ENCODE measurements at regions not wholly inside any gene's neighbourhood (a gene's known extent, or its start where the extent isn't known, plus 50 kb on each side); places are given as distances from the start of the nearest gene placed in this dataset.

GRCh38 chr13:68675209-68675608 is 1432.4 kb upstream of the ATXN8OS start:
- no peaks in the 10 kb centered on the region for H3K36me3 ChIP-seq
- no peaks in the 10 kb centered on the region for H3K4me1 ChIP-seq
- DNase-seq = no peak
- H3K27me3 ChIP-seq = no peaks in the 10 kb centered on the region
- H3K4me3 ChIP-seq = no peak overlapping the region
- H3K9me3 ChIP-seq = peaks cover 0 to 3% (median 0%) of the 10 kb centered on the region in 4 donors
- no peak for TF ChIP-seq POLR2AphosphoS5 (IDR thresholded peaks at IDR 0.05)
- TF ChIP-seq POLR2A (IDR thresholded peaks at IDR 0.05) = no peak
- TF ChIP-seq CTCF (IDR thresholded peaks at IDR 0.05) = no peak
- TF ChIP-seq EP300 (IDR thresholded peaks at IDR 0.05) = no peak
- intact Hi-C loops (cut with DNase I) = no loop called here
- WGBS, 2 donors = 62 to 80% methylated on average over 2 of the region's 2 CpGs
- no peak overlapping the region for H3K27ac ChIP-seq

- WGBS, 2 donors = 62 to 77% methylated on average over 3 of the region's 3 CpGs
- TF ChIP-seq POLR2AphosphoS5 (IDR thresholded peaks at IDR 0.05) (no peak), CTCF (IDR thresholded peaks at IDR 0.05) (no peak), POLR2A (IDR thresholded peaks at IDR 0.05) (no peak), EP300 (IDR thresholded peaks at IDR 0.05) (no peak)
- Histone ChIP-seq H3K4me3 (no peak overlapping the region), H3K36me3 (no peaks in the 10 kb centered on the region), H3K27ac (no peak overlapping the region), H3K4me1 (no peaks in the 10 kb centered on the region), H3K27me3 (no peaks in the 10 kb centered on the region), H3K9me3 (no peaks in the 10 kb centered on the region)
- DNase-seq = no peak
- intact Hi-C loops (cut with DNase I) = no loop called here
These were observed 1437.7 kb upstream of the PCDH9 start for GRCh38 chr13:68667863-68668262.

- Histone ChIP-seq H3K4me3 (no peak overlapping the region), H3K9me3 (no peaks in the 10 kb centered on the region), H3K36me3 (no peaks in the 10 kb centered on the region), H3K27me3 (no peaks in the 10 kb centered on the region), H3K4me1 (no peaks in the 10 kb centered on the region), H3K27ac (no peak overlapping the region)
- intact Hi-C loops (cut with DNase I) = no loop called here
- DNase-seq = no peak
- TF ChIP-seq CTCF (IDR thresholded peaks at IDR 0.05) = no peak
- TF ChIP-seq POLR2AphosphoS5 (IDR thresholded peaks at IDR 0.05) = no peak
- TF ChIP-seq EP300 (IDR thresholded peaks at IDR 0.05) = no peak
- whole genome bisulfite sequencing, 2 donors = 72 to 84% methylated on average over 9 of the region's 9 CpGs
These were observed 1436.8 kb upstream of the PCDH9 start for GRCh38 chr13:68666774-68667397.

DNA sequence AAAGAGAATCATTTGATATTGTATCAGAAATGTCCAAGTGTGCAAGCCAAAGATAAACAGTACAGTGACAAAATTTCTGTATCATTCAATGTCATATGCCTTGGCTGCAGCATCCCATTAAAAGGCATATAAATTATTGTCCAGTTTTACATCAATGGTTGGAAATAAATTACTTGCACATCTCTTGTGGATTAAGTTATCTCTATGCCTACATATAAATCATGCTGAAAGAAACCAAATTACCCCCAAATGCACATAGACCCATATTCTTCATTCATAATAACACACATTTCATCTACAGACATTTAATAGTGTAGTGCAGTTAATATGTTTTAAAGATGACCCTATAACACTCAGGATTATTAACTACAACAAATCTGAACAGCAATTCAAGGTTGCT is 1415.7 kb upstream of the PCDH9 start:
- DNase-seq = no peak
- H3K9me3 ChIP-seq = no peaks in the 10 kb centered on the region
- intact Hi-C loops (cut with DNase I) = no loop called here
- no peak overlapping the region for H3K4me3 ChIP-seq
- no peaks in the 10 kb centered on the region for H3K4me1 ChIP-seq
- H3K27me3 ChIP-seq = no peaks in the 10 kb centered on the region
- no peak overlapping the region for H3K27ac ChIP-seq
- H3K36me3 ChIP-seq = no peaks in the 10 kb centered on the region
- TF ChIP-seq CTCF (IDR thresholded peaks at IDR 0.05) (no peak), POLR2AphosphoS5 (IDR thresholded peaks at IDR 0.05) (no peak), EP300 (IDR thresholded peaks at IDR 0.05) (no peak), POLR2A (IDR thresholded peaks at IDR 0.05) (no peak)

DNA sequence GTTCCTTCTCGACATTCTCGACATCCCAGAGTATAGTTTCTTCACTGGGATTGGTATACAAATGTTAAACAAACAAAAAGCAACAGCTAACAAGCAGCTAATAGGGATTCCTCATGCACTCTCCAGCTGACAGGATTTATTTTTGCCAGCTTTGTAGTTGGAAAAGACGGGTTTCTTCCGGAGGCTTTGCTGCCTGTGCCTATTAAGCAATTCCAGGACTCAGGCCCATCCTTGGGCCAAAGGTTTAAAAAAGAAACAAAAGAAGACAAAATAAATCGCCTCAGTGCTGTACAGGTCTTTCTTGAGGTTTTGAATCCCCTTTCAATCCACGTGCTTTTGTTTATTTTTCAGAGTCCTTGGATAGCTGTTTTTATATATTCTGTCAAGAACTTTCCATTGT is 1414.5 kb upstream of the PCDH9 start:
- no peaks in the 10 kb centered on the region for H3K27me3 ChIP-seq
- H3K36me3 ChIP-seq = no peaks in the 10 kb centered on the region
- H3K27ac ChIP-seq = no peak overlapping the region
- 49 to 50% methylated on average over 6 of the region's 6 CpGs for WGBS, 2 donors
- H3K9me3 ChIP-seq = no peaks in the 10 kb centered on the region
- no peak overlapping the region for H3K4me3 ChIP-seq
- intact Hi-C loops (cut with DNase I) = no loop called here
- no peak for DNase-seq
- TF ChIP-seq CTCF (IDR thresholded peaks at IDR 0.05) = no peak
- no peak for TF ChIP-seq POLR2AphosphoS5 (IDR thresholded peaks at IDR 0.05)
- TF ChIP-seq EP300 (IDR thresholded peaks at IDR 0.05) = no peak
- no peak for TF ChIP-seq POLR2A (IDR thresholded peaks at IDR 0.05)
- H3K4me1 ChIP-seq = no peaks in the 10 kb centered on the region

All from sigmoid colon (tissue), 6 donors.